A549 (cell line): ENCODE measurements at regions not wholly inside any gene's neighbourhood (a gene's known extent, or its start where the extent isn't known, plus 50 kb on each side); places are given as distances from the start of the nearest gene placed in this dataset.

ENCODE experiments used
- JUNB ChIP-seq: fragments of >200 bp; sonication (Bioruptor Twin); formaldehyde crosslinking; IDR thresholded peaks from 2 replicates; pipeline ENCODE4 v1.6.1; 2016
- NFE2L2 ChIP-seq: fragments of 150-350 bp; conservative IDR thresholded peaks from 2 replicates; pipeline ENCODE4 v1.6.1; 2014; ENCODE audit warnings: low read length
- NPAS2 ChIP-seq: fragments of 250-450 bp; sonication (Bioruptor Pico); IDR thresholded peaks from 2 replicates; pipeline ENCODE4 v1.8.0; 2022; ENCODE audit warnings: mild to moderate bottlenecking, moderate library complexity, borderline replicate concordance
- POLR2A ChIP-seq: IDR thresholded peaks from 2 replicates; pipeline ENCODE4 v1.6.1; 2012; ENCODE audit warnings: mild to moderate bottlenecking, low read length
- ZFP36 ChIP-seq: fragments of 450-650 bp; IDR thresholded peaks from 2 replicates; pipeline ENCODE4 v1.6.1; 2014; ENCODE audit warnings: borderline replicate concordance; ENCODE audit not compliant: partially characterized antibody
- TF ChIP-seq, protein P1 (sequence below): fragments of >200 bp; sonication (Bioruptor Twin); formaldehyde crosslinking; IDR thresholded peaks from 3 replicates; pipeline ENCODE4 v1.5.1; 2016

DNA sequence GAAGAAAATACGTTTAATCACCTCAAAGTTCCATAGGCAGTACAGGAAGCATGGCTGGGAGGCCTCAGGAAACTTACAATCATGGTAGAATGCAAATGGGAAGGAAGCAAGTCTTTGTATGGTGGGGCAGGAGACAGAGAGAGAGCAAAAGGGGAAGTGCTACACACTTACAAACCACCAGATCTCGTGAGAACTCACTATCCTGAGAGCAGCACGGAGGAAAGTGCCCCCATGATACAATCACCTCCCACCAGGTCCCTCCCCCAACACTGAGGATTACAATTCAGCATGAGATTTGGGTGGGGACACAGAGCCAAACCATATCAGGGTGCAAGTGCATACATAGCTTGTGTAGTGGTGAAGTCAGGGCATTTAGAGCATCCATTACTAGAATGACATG, 92.3 kb upstream of the ANKRD10 start:
- TF ChIP-seq NFE2L2, result no peak
- TF ChIP-seq POLR2A, result no peak
- TF ChIP-seq NPAS2 (CRISPR knock-in tag), result no peak
- TF ChIP-seq ZFP36, result no peak
- TF ChIP-seq JUNB, result no peak
- TF ChIP-seq, protein P1, sequence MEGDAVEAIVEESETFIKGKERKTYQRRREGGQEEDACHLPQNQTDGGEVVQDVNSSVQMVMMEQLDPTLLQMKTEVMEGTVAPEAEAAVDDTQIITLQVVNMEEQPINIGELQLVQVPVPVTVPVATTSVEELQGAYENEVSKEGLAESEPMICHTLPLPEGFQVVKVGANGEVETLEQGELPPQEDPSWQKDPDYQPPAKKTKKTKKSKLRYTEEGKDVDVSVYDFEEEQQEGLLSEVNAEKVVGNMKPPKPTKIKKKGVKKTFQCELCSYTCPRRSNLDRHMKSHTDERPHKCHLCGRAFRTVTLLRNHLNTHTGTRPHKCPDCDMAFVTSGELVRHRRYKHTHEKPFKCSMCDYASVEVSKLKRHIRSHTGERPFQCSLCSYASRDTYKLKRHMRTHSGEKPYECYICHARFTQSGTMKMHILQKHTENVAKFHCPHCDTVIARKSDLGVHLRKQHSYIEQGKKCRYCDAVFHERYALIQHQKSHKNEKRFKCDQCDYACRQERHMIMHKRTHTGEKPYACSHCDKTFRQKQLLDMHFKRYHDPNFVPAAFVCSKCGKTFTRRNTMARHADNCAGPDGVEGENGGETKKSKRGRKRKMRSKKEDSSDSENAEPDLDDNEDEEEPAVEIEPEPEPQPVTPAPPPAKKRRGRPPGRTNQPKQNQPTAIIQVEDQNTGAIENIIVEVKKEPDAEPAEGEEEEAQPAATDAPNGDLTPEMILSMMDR, result no peak
